PC-3 (cell line): ENCODE measurements at regions not wholly inside any gene's neighbourhood (a gene's known extent, or its start where the extent isn't known, plus 50 kb on each side); places are given as distances from the start of the nearest gene placed in this dataset.
"Not testable (repeated sequence)": the region's sequence is repeated elsewhere in the genome, so short reads cannot be mapped to it uniquely, and the experiment has no call there.

ENCODE experiments used
- EZH2phosphoT487 ChIP-seq: fragments of 300-600 bp; sonication (generic); IDR thresholded peaks from 2 replicates; pipeline ENCODE4 v1.6.1; 2018; ENCODE audit warnings: mild to moderate bottlenecking, antibody characterized with exemption, low read length, borderline replicate concordance
- TF ChIP-seq, protein P1 (sequence below): fragments of 300-600 bp; sonication (generic); conservative IDR thresholded peaks from 2 replicates; pipeline ENCODE4 v1.5.1; 2017; ENCODE audit warnings: antibody characterized with exemption, low read depth, mild to moderate bottlenecking, low read length

DNA sequence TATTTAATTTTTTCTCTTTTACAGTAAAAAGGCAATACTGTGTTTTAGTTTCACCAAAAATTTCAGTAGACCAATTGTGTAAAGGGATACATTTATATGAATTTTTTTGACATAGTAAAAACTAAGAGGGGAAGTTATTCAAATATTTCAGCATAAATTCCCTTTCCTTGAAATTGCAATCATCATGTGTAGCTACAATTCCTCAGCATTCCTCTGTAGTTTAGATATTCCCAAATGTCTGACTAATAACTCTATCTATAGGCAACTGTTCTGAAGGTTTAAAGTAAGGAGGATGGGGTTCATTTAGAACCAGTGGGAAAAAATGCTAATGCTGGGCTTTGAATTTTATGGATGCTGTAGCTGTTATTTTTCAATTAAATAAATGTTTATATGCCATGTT, 65.1 kb downstream of the NUTM2D start:
- TF ChIP-seq, protein P1, sequence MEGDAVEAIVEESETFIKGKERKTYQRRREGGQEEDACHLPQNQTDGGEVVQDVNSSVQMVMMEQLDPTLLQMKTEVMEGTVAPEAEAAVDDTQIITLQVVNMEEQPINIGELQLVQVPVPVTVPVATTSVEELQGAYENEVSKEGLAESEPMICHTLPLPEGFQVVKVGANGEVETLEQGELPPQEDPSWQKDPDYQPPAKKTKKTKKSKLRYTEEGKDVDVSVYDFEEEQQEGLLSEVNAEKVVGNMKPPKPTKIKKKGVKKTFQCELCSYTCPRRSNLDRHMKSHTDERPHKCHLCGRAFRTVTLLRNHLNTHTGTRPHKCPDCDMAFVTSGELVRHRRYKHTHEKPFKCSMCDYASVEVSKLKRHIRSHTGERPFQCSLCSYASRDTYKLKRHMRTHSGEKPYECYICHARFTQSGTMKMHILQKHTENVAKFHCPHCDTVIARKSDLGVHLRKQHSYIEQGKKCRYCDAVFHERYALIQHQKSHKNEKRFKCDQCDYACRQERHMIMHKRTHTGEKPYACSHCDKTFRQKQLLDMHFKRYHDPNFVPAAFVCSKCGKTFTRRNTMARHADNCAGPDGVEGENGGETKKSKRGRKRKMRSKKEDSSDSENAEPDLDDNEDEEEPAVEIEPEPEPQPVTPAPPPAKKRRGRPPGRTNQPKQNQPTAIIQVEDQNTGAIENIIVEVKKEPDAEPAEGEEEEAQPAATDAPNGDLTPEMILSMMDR, result not testable (repeated sequence)
- not testable (repeated sequence) for TF ChIP-seq EZH2phosphoT487
